Mesenchymal stem cell (in vitro differentiated cells and primary cell): ENCODE measurements at regions not wholly inside any gene's neighbourhood (a gene's known extent, or its start where the extent isn't known, plus 50 kb on each side); places are given as distances from the start of the nearest gene placed in this dataset.

Source experiments
- DNase-seq: peaks from one replicate; pipeline ENCODE4 v3.0.0-alpha.2; 2013
- H2AFZ ChIP-seq: one replicate; pipeline ENCODE4 v1.6.1; 2013; ENCODE audit warnings: low read depth, mild to moderate bottlenecking, control low read depth, inconsistent platforms, low read length, moderate library complexity
- H2AK5ac ChIP-seq: 2 replicates; pipeline ENCODE4 v1.6.1; 2013; ENCODE audit warnings: low read length, moderate library complexity, mild to moderate bottlenecking, inconsistent platforms; ENCODE audit not compliant: severe bottlenecking
- H2BK120ac ChIP-seq: one replicate; pipeline ENCODE4 v1.6.1; 2013; ENCODE audit warnings: low read depth, mild to moderate bottlenecking, inconsistent platforms, low read length, moderate library complexity
- H2BK12ac ChIP-seq, 2 experiments: one replicate each; pipeline ENCODE4 v1.6.1; 2013; ENCODE audit warnings: inconsistent platforms in 2 of 2, low read length in 2 of 2, mild to moderate bottlenecking in 2 of 2, moderate library complexity in 2 of 2, control low read depth in 1 of 2
- H2BK15ac ChIP-seq: one replicate; pipeline ENCODE4 v1.6.1; 2013; ENCODE audit warnings: mild to moderate bottlenecking, low read depth, inconsistent platforms; ENCODE audit not compliant: poor library complexity, severe bottlenecking
- H2BK5ac ChIP-seq: 2 replicates; pipeline ENCODE4 v1.6.1; 2013; ENCODE audit warnings: low read depth, mild to moderate bottlenecking, low read length, control low read depth, inconsistent platforms; ENCODE audit not compliant: poor library complexity, severe bottlenecking
- H3K14ac ChIP-seq, 2 experiments: one replicate each; pipeline ENCODE4 v1.6.1; 2013; ENCODE audit warnings: inconsistent platforms in 2 of 2, low read length in 2 of 2, control low read depth in 1 of 2, mild to moderate bottlenecking in 1 of 2, moderate library complexity in 1 of 2
- H3K18ac ChIP-seq, 2 experiments: one replicate each; pipeline ENCODE4 v1.6.1; 2013; ENCODE audit warnings: inconsistent platforms in 2 of 2, low read length in 2 of 2, control low read depth in 1 of 2, low read depth in 1 of 2, mild to moderate bottlenecking in 1 of 2
- H3K23ac ChIP-seq, 2 experiments: one replicate each; pipeline ENCODE4 v1.6.1; 2013; ENCODE audit warnings: inconsistent platforms in 2 of 2, low read length in 2 of 2, mild to moderate bottlenecking in 2 of 2, moderate library complexity in 2 of 2, control low read depth in 1 of 2
- H3K27ac ChIP-seq: 2 replicates; pipeline ENCODE4 v1.5.1; 2013; ENCODE audit warnings: mild to moderate bottlenecking, moderate library complexity, low read length, control low read depth, inconsistent platforms; ENCODE audit not compliant: poor library complexity, severe bottlenecking
- H3K27me3 ChIP-seq, 2 experiments: 2 replicates each; pipeline versions ENCODE4 v1.6.1 to v1.7.0; 2013; ENCODE audit warnings: low read length in 2 of 2, mild to moderate bottlenecking in 2 of 2, moderate library complexity in 2 of 2, control low read depth in 1 of 2, inconsistent platforms in 1 of 2; ENCODE audit not compliant: control insufficient read depth in 1 of 2, insufficient read depth in 1 of 2
- H3K36me3 ChIP-seq, 2 experiments: 2 replicates each; pipeline versions ENCODE4 v1.6.1 to v1.7.0; 2013; ENCODE audit warnings: low read length in 2 of 2, control low read depth in 1 of 2, inconsistent platforms in 1 of 2, low read depth in 1 of 2, mild to moderate bottlenecking in 1 of 2; ENCODE audit not compliant: insufficient read depth in 2 of 2, control insufficient read depth in 1 of 2
- H3K4ac ChIP-seq, 2 experiments: one replicate each; pipeline ENCODE4 v1.6.1; 2013; ENCODE audit warnings: inconsistent platforms in 2 of 2, low read length in 2 of 2, mild to moderate bottlenecking in 2 of 2, moderate library complexity in 2 of 2, control low read depth in 1 of 2, low read depth in 1 of 2
- H3K4me1 ChIP-seq: 2 replicates; pipeline ENCODE4 v1.6.1; 2013; ENCODE audit warnings: low read depth, low read length, control low read depth; ENCODE audit not compliant: control insufficient read depth, insufficient read depth
- H3K4me2 ChIP-seq: 2 replicates; pipeline ENCODE4 v1.6.1; 2013; ENCODE audit warnings: low read length, mild to moderate bottlenecking, inconsistent platforms; ENCODE audit not compliant: poor library complexity, severe bottlenecking
- H3K4me3 ChIP-seq, 2 experiments: 2 replicates each; pipeline versions ENCODE4 v1.5.1 to v1.7.0; 2013; ENCODE audit warnings: low read length in 2 of 2, mild to moderate bottlenecking in 2 of 2, control low read depth in 1 of 2, low read depth in 1 of 2; ENCODE audit not compliant: insufficient read depth in 1 of 2
- H3K79me1 ChIP-seq: replicated peaks from 2 replicates; pipeline ENCODE4 v1.6.1; 2013; ENCODE audit warnings: mild to moderate bottlenecking, control low read depth, low read length, inconsistent platforms; ENCODE audit not compliant: poor library complexity, severe bottlenecking
- H3K9ac ChIP-seq: 2 replicates; pipeline ENCODE4 v1.7.0; 2013; ENCODE audit warnings: mild to moderate bottlenecking, low read length, moderate library complexity
- H3K9me3 ChIP-seq: 2 replicates; pipeline ENCODE4 v1.7.0; 2013; ENCODE audit warnings: mild to moderate bottlenecking, low read length; ENCODE audit not compliant: control insufficient read depth
- H4K8ac ChIP-seq: one replicate; pipeline ENCODE4 v1.6.1; 2013; ENCODE audit warnings: inconsistent platforms, mild to moderate bottlenecking, low read length, moderate library complexity
- H4K91ac ChIP-seq: one replicate; pipeline ENCODE4 v1.6.1; 2013; ENCODE audit warnings: mild to moderate bottlenecking, low read length, inconsistent platforms
- WGBS: methylation state at CpG from one replicate; pipeline ENCODE4 v1.1.7; 2013; ENCODE audit warnings: mixed read lengths; 5-methylcytosine and 5-hydroxymethylcytosine counted together

GRCh38 chr5:91280362-91281269, 102.5 kb downstream of the ARRDC3 start:
- Histone ChIP-seq H3K79me1 (no peaks in the 10 kb centered on the region), H3K36me3 (no peaks in the 10 kb centered on the region), H3K9me3 (no peaks in the 10 kb centered on the region), H3K27ac (peak overlapping the region; percentile 96), H3K27me3 (no peaks in the 10 kb centered on the region), H2BK15ac (peak overlapping the region; percentile 98), H3K9ac (peak overlapping the region; percentile 94), H4K91ac (peak overlapping the region; percentile 100), H3K4ac (peak overlapping the region; percentile 84 to 95), H4K8ac (peak overlapping the region; percentile 97), H3K18ac (peak overlapping the region; percentile 98 to 99), H3K23ac (peak overlapping the region in 1 of 2 experiments; percentile 83), H3K4me2 (peak overlapping the region; percentile 95), H2BK120ac (peak overlapping the region; percentile 99), H3K14ac (peak overlapping the region in 1 of 2 experiments; percentile 88), H2AK5ac (peak overlapping the region; percentile 79), H3K4me3 (peak overlapping the region; percentile 63 to 74), H2AFZ (no peak overlapping the region), H2BK12ac (peak overlapping the region; percentile 4 to 99), H3K4me1 (peaks cover 11% of the 10 kb centered on the region), H2BK5ac (peak overlapping the region; percentile 97)
- 2% methylated on average over 31 of the region's 50 CpGs for WGBS
- peak; percentile 98 for DNase-seq

GRCh38 chr5:91277840-91278239, 105.3 kb downstream of the ARRDC3 start:
- no peak overlapping the region for H3K4me2 ChIP-seq
- H3K9ac ChIP-seq = no peak overlapping the region
- no peak overlapping the region for H4K8ac ChIP-seq
- H3K27me3 ChIP-seq = no peaks in the 10 kb centered on the region
- DNase-seq = no peak
- no peak overlapping the region for H4K91ac ChIP-seq
- no peak overlapping the region for H2AK5ac ChIP-seq
- no peak overlapping the region for H3K18ac ChIP-seq
- H3K14ac ChIP-seq = no peak overlapping the region
- H2BK120ac ChIP-seq = no peak overlapping the region
- no peak overlapping the region for H3K4me3 ChIP-seq
- WGBS = 82% methylated on average over 3 of the region's 3 CpGs
- H3K79me1 ChIP-seq = no peaks in the 10 kb centered on the region
- no peak overlapping the region for H2BK5ac ChIP-seq
- no peak overlapping the region for H3K23ac ChIP-seq
- no peaks in the 10 kb centered on the region for H3K36me3 ChIP-seq
- H2BK12ac ChIP-seq = no peak overlapping the region
- no peak overlapping the region for H2AFZ ChIP-seq
- no peaks in the 10 kb centered on the region for H3K9me3 ChIP-seq
- H3K4ac ChIP-seq = no peak overlapping the region
- H3K27ac ChIP-seq = no peak overlapping the region
- no peak overlapping the region for H2BK15ac ChIP-seq
- peaks cover 9% of the 10 kb centered on the region for H3K4me1 ChIP-seq

GRCh38 chr5:91277093-91277626, 106.0 kb downstream of the ARRDC3 start:
- Histone ChIP-seq H3K23ac (no peak overlapping the region), H2AFZ (no peak overlapping the region), H3K36me3 (no peaks in the 10 kb centered on the region), H3K4me2 (no peak overlapping the region), H3K4me3 (no peak overlapping the region), H3K9me3 (no peaks in the 10 kb centered on the region), H3K18ac (no peak overlapping the region), H2AK5ac (peak overlapping the region; percentile 87), H2BK5ac (no peak overlapping the region), H3K14ac (no peak overlapping the region), H2BK120ac (no peak overlapping the region), H3K27me3 (no peaks in the 10 kb centered on the region), H3K4me1 (peaks cover 11% of the 10 kb centered on the region), H3K27ac (no peak overlapping the region), H4K8ac (no peak overlapping the region), H2BK12ac (no peak overlapping the region), H4K91ac (no peak overlapping the region), H3K4ac (no peak overlapping the region), H3K9ac (no peak overlapping the region), H2BK15ac (no peak overlapping the region), H3K79me1 (no peaks in the 10 kb centered on the region)
- 70% methylated on average over 5 of the region's 5 CpGs for whole genome bisulfite sequencing
- no peak for DNase-seq

GRCh38 chr5:91272858-91273257, 110.3 kb downstream of the ARRDC3 start:
- no peak overlapping the region for H3K27ac ChIP-seq
- H3K9ac ChIP-seq = no peak overlapping the region
- no peak overlapping the region for H3K4me3 ChIP-seq
- H3K14ac ChIP-seq = no peak overlapping the region
- 62% methylated on average over 2 of the region's 2 CpGs for WGBS
- H3K79me1 ChIP-seq = no peaks in the 10 kb centered on the region
- no peak overlapping the region for H3K23ac ChIP-seq
- H3K18ac ChIP-seq = no peak overlapping the region
- no peak overlapping the region for H2BK120ac ChIP-seq
- no peak overlapping the region for H3K4ac ChIP-seq
- H2BK12ac ChIP-seq = no peak overlapping the region
- H3K36me3 ChIP-seq = no peaks in the 10 kb centered on the region
- H2BK5ac ChIP-seq = no peak overlapping the region
- no peak overlapping the region for H3K4me2 ChIP-seq
- peaks cover 2% of the 10 kb centered on the region for H3K4me1 ChIP-seq
- H4K8ac ChIP-seq = no peak overlapping the region
- no peaks in the 10 kb centered on the region for H3K9me3 ChIP-seq
- H3K27me3 ChIP-seq = no peaks in the 10 kb centered on the region
- no peak overlapping the region for H4K91ac ChIP-seq
- H2AK5ac ChIP-seq = no peak overlapping the region
- H2BK15ac ChIP-seq = no peak overlapping the region
- H2AFZ ChIP-seq = no peak overlapping the region
- peak; percentile 69 for DNase-seq
